GM10248 (cell line): ENCODE measurements at regions not wholly inside any gene's neighbourhood (a gene's known extent, or its start where the extent isn't known, plus 50 kb on each side); places are given as distances from the start of the nearest gene placed in this dataset.
"Not testable (repeated sequence)": the region's sequence is repeated elsewhere in the genome, so short reads cannot be mapped to it uniquely, and the experiment has no call there.

Experiments
- CTCF ChIA-PET: fragments of 300-600 bp; sonication (Branson Sonifier 250); formaldehyde crosslinking; extraction: SDS; loops from one replicate; lab custom pipeline; 2021; ENCODE audit warnings: antibody characterized with exemption; lab: Yijun Ruan, JAX
- POLR2A ChIA-PET: fragments of 350-650 bp; sonication (Branson Sonifier 250); formaldehyde crosslinking; extraction: SDS; loops from one replicate; lab custom pipeline; 2020; ENCODE audit warnings: antibody characterized with exemption; lab: Yijun Ruan, JAX
- DNase-seq: peaks from one replicate; pipeline ENCODE4 v3.0.0; 2012; ENCODE audit errors: extremely low spot score
- CTCF ChIP-seq: IDR thresholded peaks from 2 replicates; pipeline ENCODE4 v1.5.1; 2012; ENCODE audit warnings: mild to moderate bottlenecking, low read depth; ENCODE audit errors: extremely low read depth, missing control alignments, control extremely low read depth

- no peak for TF ChIP-seq CTCF
- POLR2A ChIA-PET: no interaction called here
- DNase-seq: no peak
- CTCF ChIA-PET: interaction anchor here (0.8 to 1.3 kb wide), 2 partner anchors 33 to 50 kb away, joined by 3 read pairs; no protein-coding TSS in a partner anchor
Observed at GRCh38 chr6:144377586-144378210, 92.6 kb downstream of the UTRN start.

GRCh38 chr6:144378437-144378836 is 93.3 kb downstream of the UTRN start:
- CTCF ChIA-PET: interaction anchor here (1.1 to 1.4 kb wide), 3 partner anchors 9 to 50 kb away, joined by 3 to 4 read pairs (median 3); no protein-coding TSS in a partner anchor
- POLR2A ChIA-PET: no interaction called here
- TF ChIP-seq CTCF: no peak
- DNase-seq: no peak

GRCh38 chr6:144379356-144379755 is 94.2 kb downstream of the UTRN start:
- ChIA-PET CTCF (interaction anchor here (1.1 to 1.4 kb wide), 2 partner anchors 10 to 19 kb away, joined by 3 to 4 read pairs; no protein-coding TSS in a partner anchor), POLR2A (no interaction called here)
- no peak for TF ChIP-seq CTCF
- DNase-seq: no peak

GRCh38 chr6:144381499-144381898 is 96.4 kb downstream of the UTRN start:
- POLR2A ChIA-PET: not testable (repeated sequence)
- CTCF ChIA-PET: interaction anchor here (1.2 kb wide), 2 partner anchors 9 to 11 kb away, joined by 3 read pairs; no protein-coding TSS in a partner anchor

GRCh38 chr6:144383336-144383735 is 98.2 kb downstream of the UTRN start:
- ChIA-PET POLR2A (no interaction called here), CTCF (no interaction called here)
- no peak for DNase-seq
- no peak for TF ChIP-seq CTCF

More at GRCh38 chr6:144381499-144381898, 96.4 kb downstream of the UTRN start:
- not testable (repeated sequence) for DNase-seq

- no peak for DNase-seq
- ChIA-PET CTCF (no interaction called here), POLR2A (no interaction called here)
- TF ChIP-seq CTCF: no peak
Observed at GRCh38 chr6:144384427-144384826, 99.3 kb downstream of the UTRN start.

- CTCF ChIA-PET, POLR2A ChIA-PET, DNase-seq: not testable (repeated sequence)
Observed at GRCh38 chr6:144389474-144389873, 104.3 kb downstream of the UTRN start.

GRCh38 chr6:144390202-144390601 is 105.1 kb downstream of the UTRN start:
- DNase-seq: no peak
- POLR2A ChIA-PET: no interaction called here
- CTCF ChIA-PET: interaction anchor here (1.2 kb wide), 1 partner anchor 8 kb away, joined by 3 read pairs; no protein-coding TSS in a partner anchor
- no peak for TF ChIP-seq CTCF
